WERI-Rb-1 (cell line): ENCODE measurements at regions not wholly inside any gene's neighbourhood (a gene's known extent, or its start where the extent isn't known, plus 50 kb on each side); places are given as distances from the start of the nearest gene placed in this dataset.

Source experiments
- DNase-seq: peaks from one replicate; pipeline ENCODE4 v3.0.0-alpha.2; 2020
- H3K27ac ChIP-seq: fragments of 250-450 bp; sonication (Bioruptor Pico); 2 replicates; pipeline ENCODE4 v1.5.1; 2020; ENCODE audit warnings: mild to moderate bottlenecking, moderate library complexity
- H3K27me3 ChIP-seq: fragments of 250-450 bp; sonication (Bioruptor Pico); 2 replicates; pipeline ENCODE4 v1.5.1; 2021; ENCODE audit warnings: mild to moderate bottlenecking, low read depth, moderate library complexity; ENCODE audit not compliant: insufficient read depth, severe bottlenecking
- H3K36me3 ChIP-seq: fragments of 250-450 bp; sonication (Bioruptor Pico); 2 replicates; pipeline ENCODE4 v1.5.1; 2020; ENCODE audit warnings: mild to moderate bottlenecking, moderate library complexity
- H3K4me3 ChIP-seq: 2 replicates; pipeline ENCODE4 v1.5.1; 2011; ENCODE audit warnings: low read depth, mild to moderate bottlenecking, control low read depth, low read length
- H3K9me3 ChIP-seq: fragments of 250-450 bp; sonication (Bioruptor Pico); 2 replicates; pipeline ENCODE4 v1.5.1; 2021; ENCODE audit warnings: mild to moderate bottlenecking, moderate library complexity; ENCODE audit not compliant: severe bottlenecking
- TF ChIP-seq, protein P1 (sequence below): IDR thresholded peaks from 2 replicates; pipeline ENCODE4 v1.5.1; 2011; ENCODE audit warnings: low read depth, mild to moderate bottlenecking, control low read depth, inconsistent platforms, low read length

DNA sequence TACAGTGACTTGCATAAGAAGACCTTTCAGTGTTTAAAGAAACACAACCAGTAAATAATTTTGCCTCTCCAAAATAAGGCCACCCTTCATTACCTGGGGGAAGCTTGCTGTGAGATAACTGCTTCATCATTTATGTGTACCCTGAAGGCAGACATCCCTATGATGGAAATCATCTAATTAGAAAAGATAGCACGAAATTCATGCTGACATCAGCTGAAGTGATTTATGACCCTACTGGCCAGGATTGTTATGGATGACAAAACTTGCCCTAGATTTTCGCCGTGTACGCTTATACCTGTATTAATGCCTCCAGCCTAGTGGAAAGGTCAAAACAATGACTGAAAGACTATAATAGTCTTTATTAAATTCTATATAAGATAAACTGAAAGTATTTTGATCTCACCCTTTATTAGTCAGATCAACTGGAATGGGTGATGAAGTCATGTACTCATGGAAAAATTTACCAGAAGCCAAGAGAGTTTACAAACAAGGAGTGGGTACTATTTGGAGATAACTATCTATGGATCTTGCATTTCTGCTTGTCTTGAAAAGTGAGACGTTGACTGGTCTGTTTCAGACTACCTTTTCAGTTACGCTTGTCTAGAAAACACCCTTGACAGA, 114.2 kb downstream of the PPP1R3A start:
- Histone ChIP-seq H3K36me3 (no peaks in the 10 kb centered on the region), H3K9me3 (no peaks in the 10 kb centered on the region), H3K4me3 (no peak overlapping the region), H3K27ac (no peak overlapping the region), H3K27me3 (no peaks in the 10 kb centered on the region)
- TF ChIP-seq, protein P1, sequence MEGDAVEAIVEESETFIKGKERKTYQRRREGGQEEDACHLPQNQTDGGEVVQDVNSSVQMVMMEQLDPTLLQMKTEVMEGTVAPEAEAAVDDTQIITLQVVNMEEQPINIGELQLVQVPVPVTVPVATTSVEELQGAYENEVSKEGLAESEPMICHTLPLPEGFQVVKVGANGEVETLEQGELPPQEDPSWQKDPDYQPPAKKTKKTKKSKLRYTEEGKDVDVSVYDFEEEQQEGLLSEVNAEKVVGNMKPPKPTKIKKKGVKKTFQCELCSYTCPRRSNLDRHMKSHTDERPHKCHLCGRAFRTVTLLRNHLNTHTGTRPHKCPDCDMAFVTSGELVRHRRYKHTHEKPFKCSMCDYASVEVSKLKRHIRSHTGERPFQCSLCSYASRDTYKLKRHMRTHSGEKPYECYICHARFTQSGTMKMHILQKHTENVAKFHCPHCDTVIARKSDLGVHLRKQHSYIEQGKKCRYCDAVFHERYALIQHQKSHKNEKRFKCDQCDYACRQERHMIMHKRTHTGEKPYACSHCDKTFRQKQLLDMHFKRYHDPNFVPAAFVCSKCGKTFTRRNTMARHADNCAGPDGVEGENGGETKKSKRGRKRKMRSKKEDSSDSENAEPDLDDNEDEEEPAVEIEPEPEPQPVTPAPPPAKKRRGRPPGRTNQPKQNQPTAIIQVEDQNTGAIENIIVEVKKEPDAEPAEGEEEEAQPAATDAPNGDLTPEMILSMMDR = no peak
- DNase-seq = no peak

DNA sequence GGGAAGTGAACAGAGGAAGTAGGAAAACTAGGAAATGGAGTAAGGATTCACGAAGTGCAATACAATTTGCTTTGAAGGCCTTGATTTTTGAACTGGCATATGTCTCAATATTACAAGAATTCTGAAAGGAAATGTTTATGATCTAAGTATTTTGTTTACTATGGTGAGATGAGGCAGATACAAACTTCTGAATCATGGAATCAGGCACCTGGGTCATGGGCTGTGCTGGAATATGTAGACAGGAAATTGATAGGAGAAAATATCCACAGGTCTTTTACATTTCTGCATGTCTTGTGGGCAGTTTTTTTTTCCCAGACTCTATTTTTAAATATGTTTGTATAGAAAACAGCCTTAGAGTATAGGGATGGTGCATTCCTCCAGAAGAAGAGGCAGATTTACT, 117.1 kb downstream of the PPP1R3A start:
- no peaks in the 10 kb centered on the region for H3K36me3 ChIP-seq
- DNase-seq = no peak
- H3K4me3 ChIP-seq = no peak overlapping the region
- H3K9me3 ChIP-seq = no peaks in the 10 kb centered on the region
- H3K27ac ChIP-seq = no peak overlapping the region
- no peaks in the 10 kb centered on the region for H3K27me3 ChIP-seq
- TF ChIP-seq, protein P1 = no peak

DNA sequence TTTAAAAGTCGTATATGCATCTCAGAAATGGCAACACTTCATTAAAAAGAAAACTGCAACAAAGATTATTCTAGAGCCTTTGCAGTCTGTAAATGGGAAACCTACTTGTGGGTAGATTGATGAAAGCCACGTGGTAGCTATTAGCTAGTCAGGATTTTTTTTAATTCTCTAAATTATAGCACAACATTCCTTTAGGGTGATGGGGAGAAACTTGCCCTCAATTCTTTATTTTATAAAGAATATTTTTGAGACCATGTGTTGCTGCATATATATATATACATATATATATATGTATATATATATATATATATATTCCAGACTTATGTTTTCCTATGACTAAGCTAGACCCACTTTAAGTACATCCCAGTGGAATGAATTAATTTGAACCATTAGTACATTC, 118.0 kb downstream of the PPP1R3A start:
- TF ChIP-seq, protein P1 = no peak
- Histone ChIP-seq H3K9me3 (no peaks in the 10 kb centered on the region), H3K36me3 (no peaks in the 10 kb centered on the region), H3K27me3 (no peaks in the 10 kb centered on the region), H3K27ac (no peak overlapping the region), H3K4me3 (no peak overlapping the region)
- no peak for DNase-seq

DNA sequence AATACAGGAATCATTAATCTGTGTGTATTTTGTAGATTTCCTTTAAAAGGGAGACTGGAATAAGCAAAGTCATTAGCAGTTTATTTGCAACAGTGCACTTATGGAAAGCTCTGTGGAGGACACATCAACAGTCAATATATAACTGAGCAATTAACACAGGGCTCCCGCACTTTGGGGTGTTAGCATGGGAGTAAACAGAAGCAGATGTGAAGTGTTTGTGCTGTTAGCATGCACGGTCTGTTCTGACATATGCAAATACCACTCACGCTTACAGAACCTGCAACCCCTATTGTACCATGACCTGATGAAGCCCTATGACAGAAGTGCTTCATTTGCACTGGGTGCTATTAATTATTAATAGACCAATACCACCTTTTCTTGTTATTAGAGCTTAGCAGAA, 118.9 kb downstream of the PPP1R3A start:
- DNase-seq = no peak
- H3K27ac ChIP-seq = no peak overlapping the region
- TF ChIP-seq, protein P1 = no peak
- no peaks in the 10 kb centered on the region for H3K27me3 ChIP-seq
- H3K9me3 ChIP-seq = no peaks in the 10 kb centered on the region
- H3K4me3 ChIP-seq = no peak overlapping the region
- no peaks in the 10 kb centered on the region for H3K36me3 ChIP-seq

DNA sequence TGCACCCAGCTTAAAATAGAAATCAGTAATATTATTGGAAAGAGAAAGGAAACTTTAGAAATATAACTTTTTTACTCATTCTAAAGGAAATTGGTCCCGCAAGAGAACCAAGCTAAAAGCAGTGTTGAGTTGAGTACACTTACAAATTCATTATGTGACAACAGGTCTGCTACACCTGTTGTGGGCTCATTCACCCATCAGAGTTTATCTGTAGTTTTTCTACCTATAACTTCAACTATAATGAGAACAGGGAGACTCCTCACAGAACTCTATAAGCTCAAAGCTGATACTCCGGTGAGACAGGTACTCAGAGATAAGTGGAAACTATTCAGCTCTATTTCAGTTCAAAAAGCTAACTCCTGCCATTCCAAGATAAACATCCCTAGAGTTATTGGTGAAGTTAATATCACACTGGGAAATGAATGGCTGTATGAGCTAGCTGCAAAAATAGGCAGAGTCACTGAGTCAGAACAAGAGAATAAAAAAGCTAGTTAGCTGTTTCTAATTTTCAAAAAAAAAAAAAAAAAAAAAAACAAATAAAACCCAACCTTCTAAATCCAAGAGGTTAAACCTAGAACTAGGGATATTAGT, 121.3 kb downstream of the PPP1R3A start:
- DNase-seq = no peak
- H3K36me3 ChIP-seq = no peaks in the 10 kb centered on the region
- TF ChIP-seq, protein P1 = no peak
- H3K4me3 ChIP-seq = no peak overlapping the region
- no peaks in the 10 kb centered on the region for H3K27me3 ChIP-seq
- H3K27ac ChIP-seq = no peak overlapping the region
- no peaks in the 10 kb centered on the region for H3K9me3 ChIP-seq

DNA sequence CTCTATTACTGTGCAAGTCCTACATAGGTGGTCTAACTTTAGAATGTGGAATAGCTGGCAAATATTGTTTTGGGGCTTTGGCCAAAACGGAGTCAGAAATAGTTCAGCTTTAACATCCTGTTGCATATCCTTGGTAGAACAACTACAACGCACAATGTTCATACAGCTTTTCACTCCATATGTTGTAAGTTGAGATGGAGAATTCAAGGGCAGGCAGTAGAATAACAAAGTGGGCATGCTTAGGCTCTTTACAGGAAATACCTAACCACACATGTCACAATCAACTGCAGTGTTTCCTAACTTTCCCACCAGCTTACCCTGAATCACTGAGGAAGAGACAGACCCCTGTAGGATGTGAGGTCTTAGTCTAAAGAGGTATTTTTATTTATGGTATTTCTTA, 122.3 kb downstream of the PPP1R3A start:
- Histone ChIP-seq H3K27ac (no peak overlapping the region), H3K4me3 (no peak overlapping the region)
- DNase-seq = no peak

More for the DNA sequence above, 122.3 kb downstream of the PPP1R3A start:
- H3K9me3 ChIP-seq = no peaks in the 10 kb centered on the region
- no peaks in the 10 kb centered on the region for H3K27me3 ChIP-seq
- no peaks in the 10 kb centered on the region for H3K36me3 ChIP-seq
- TF ChIP-seq, protein P1 = no peak
